HG03097 (cell line): ENCODE measurements at regions not wholly inside any gene's neighbourhood (a gene's known extent, or its start where the extent isn't known, plus 50 kb on each side); places are given as distances from the start of the nearest gene placed in this dataset.
"Not testable (repeated sequence)": the region's sequence is repeated elsewhere in the genome, so short reads cannot be mapped to it uniquely, and the experiment has no call there.

Experiments
- ATAC-seq: cut with Tn5 transposase; IDR thresholded peaks from one replicate; pipeline ENCODE4 v1.9.1; 2021; ENCODE audit not compliant: unreplicated experiment, low FRiP score

GRCh38 chr7:65073160-65073559 lies 66.7 kb upstream of the ERV3-1 start:
- ATAC-seq, result not testable (repeated sequence)

- ATAC-seq, result not testable (repeated sequence)
Measured at GRCh38 chr7:65071854-65072431, 65.5 kb upstream of the ERV3-1 start.

GRCh38 chr7:65069476-65069875 lies 63.0 kb upstream of the ERV3-1 start:
- ATAC-seq, result not testable (repeated sequence)

- ATAC-seq, result not testable (repeated sequence)
Measured at GRCh38 chr7:65062566-65062965, 56.1 kb upstream of the ERV3-1 start.

GRCh38 chr7:65059247-65059646 lies 52.8 kb upstream of the ERV3-1 start:
- not testable (repeated sequence) for ATAC-seq
